WI38 (cell line): ENCODE measurements at regions not wholly inside any gene's neighbourhood (a gene's known extent, or its start where the extent isn't known, plus 50 kb on each side); places are given as distances from the start of the nearest gene placed in this dataset.

Source experiments
- H3K4me3 ChIP-seq: 2 replicates; pipeline ENCODE4 v1.5.1; 2011; ENCODE audit warnings: low read depth, mild to moderate bottlenecking, control low read depth, low read length
- TF ChIP-seq, protein P1 (sequence below): IDR thresholded peaks from 2 replicates; pipeline ENCODE4 v1.5.1; 2012; ENCODE audit warnings: low read depth, mild to moderate bottlenecking, control low read depth, low read length

- no peak overlapping the region for H3K4me3 ChIP-seq
- TF ChIP-seq, protein P1, sequence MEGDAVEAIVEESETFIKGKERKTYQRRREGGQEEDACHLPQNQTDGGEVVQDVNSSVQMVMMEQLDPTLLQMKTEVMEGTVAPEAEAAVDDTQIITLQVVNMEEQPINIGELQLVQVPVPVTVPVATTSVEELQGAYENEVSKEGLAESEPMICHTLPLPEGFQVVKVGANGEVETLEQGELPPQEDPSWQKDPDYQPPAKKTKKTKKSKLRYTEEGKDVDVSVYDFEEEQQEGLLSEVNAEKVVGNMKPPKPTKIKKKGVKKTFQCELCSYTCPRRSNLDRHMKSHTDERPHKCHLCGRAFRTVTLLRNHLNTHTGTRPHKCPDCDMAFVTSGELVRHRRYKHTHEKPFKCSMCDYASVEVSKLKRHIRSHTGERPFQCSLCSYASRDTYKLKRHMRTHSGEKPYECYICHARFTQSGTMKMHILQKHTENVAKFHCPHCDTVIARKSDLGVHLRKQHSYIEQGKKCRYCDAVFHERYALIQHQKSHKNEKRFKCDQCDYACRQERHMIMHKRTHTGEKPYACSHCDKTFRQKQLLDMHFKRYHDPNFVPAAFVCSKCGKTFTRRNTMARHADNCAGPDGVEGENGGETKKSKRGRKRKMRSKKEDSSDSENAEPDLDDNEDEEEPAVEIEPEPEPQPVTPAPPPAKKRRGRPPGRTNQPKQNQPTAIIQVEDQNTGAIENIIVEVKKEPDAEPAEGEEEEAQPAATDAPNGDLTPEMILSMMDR, result no peak
Measured at GRCh38 chr18:34957119-34957863, 83.9 kb upstream of the MAPRE2 start.

- TF ChIP-seq, protein P1, result no peak
- no peak overlapping the region for H3K4me3 ChIP-seq
Measured at GRCh38 chr18:34957864-34958259, 83.4 kb upstream of the MAPRE2 start.

GRCh38 chr18:34959211-34959829, 81.9 kb upstream of the MAPRE2 start:
- TF ChIP-seq, protein P1, result no peak

DNA sequence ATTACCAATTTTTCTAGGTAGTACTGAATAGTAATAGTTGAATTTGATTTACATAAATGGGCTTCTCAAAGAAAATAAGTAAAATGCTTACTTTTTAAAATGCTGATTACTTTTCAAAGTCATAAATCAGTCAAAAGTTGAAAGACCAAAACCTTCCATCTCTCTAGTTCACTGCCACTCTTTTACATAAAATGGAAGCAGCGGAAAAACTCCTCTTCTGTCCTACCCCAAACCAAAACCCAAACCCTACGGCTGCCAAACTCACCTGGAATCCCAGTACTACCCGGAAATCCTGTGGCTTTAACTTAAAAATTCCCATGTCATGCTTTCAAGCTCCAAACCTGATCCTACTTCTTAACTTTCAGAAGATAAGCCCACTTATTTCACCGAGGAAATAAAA, 81.2 kb upstream of the MAPRE2 start:
- TF ChIP-seq, protein P1, result no peak

More at GRCh38 chr18:34959211-34959829, 81.9 kb upstream of the MAPRE2 start:
- no peak overlapping the region for H3K4me3 ChIP-seq

GRCh38 chr18:34965108-34965507, 76.1 kb upstream of the MAPRE2 start:
- H3K4me3 ChIP-seq, result no peak overlapping the region
- TF ChIP-seq, protein P1, result no peak

More for the DNA sequence above, 81.2 kb upstream of the MAPRE2 start:
- H3K4me3 ChIP-seq, result no peak overlapping the region

DNA sequence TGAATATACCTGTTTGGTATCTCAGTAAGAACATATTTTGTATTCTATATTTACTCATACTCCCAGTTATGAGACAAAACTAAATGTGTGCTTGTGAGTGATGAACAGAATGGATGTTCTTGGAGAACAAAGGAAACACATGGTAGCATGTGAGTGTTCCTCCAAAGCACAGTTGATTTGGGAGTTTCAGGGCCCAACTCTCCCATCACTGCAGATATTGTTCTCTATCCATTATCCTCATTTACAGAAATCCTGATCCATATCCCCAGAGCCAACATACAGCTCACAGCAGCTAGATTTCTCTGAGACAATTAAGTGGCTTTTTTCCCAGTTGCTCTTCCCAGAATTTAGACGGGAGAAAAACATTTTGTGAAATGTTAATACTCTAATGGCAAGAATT, 75.6 kb upstream of the MAPRE2 start:
- H3K4me3 ChIP-seq, result no peak overlapping the region
- TF ChIP-seq, protein P1, result no peak

- TF ChIP-seq, protein P1, result no peak
- no peak overlapping the region for H3K4me3 ChIP-seq
Measured at GRCh38 chr18:34970106-34970505, 71.1 kb upstream of the MAPRE2 start.
